ENCODE measurements at regions not wholly inside any gene's neighbourhood (a gene's known extent, or its start where the extent isn't known, plus 50 kb on each side); places are given as distances from the start of the nearest gene placed in this dataset.

DNA sequence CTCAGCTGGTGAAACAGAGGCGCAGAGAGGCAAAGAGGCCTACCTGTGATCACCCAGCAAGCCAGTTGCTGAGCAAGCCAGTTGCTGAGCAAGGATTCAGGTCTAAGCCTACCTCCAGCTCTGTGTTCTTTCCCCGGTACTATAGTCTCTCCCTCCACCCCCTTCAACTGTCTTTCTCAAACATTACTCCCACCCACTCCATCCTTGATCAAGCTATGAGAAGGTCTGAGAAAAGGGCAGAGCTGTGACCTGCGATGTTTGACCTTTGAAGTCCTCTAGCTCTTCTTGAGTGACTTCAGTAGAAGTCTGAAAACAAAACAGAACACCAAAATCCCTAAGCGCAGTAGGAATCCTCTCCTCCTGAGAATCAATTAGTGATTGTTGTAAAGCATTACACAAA, 665.2 kb upstream of the ID2 start:
- Mint-ChIP-seq H3K4me1 (ENCODE audit: low read depth, unreplicated experiment) (no peaks in the 10 kb centered on the region), H3K36me3 (ENCODE audit: unreplicated experiment) (peaks cover 5% of the 10 kb centered on the region), H3K27me3 (ENCODE audit: unreplicated experiment) (peaks cover 4% of the 10 kb centered on the region), H3K9me3 (ENCODE audit: unreplicated experiment) (peaks cover 2% of the 10 kb centered on the region), H3K4me3 (ENCODE audit: unreplicated experiment) (no peak overlapping the region), H3K27ac (ENCODE audit: unreplicated experiment) (no peak overlapping the region)
- no peak for DNase-seq
- TF ChIP-seq, protein P1, sequence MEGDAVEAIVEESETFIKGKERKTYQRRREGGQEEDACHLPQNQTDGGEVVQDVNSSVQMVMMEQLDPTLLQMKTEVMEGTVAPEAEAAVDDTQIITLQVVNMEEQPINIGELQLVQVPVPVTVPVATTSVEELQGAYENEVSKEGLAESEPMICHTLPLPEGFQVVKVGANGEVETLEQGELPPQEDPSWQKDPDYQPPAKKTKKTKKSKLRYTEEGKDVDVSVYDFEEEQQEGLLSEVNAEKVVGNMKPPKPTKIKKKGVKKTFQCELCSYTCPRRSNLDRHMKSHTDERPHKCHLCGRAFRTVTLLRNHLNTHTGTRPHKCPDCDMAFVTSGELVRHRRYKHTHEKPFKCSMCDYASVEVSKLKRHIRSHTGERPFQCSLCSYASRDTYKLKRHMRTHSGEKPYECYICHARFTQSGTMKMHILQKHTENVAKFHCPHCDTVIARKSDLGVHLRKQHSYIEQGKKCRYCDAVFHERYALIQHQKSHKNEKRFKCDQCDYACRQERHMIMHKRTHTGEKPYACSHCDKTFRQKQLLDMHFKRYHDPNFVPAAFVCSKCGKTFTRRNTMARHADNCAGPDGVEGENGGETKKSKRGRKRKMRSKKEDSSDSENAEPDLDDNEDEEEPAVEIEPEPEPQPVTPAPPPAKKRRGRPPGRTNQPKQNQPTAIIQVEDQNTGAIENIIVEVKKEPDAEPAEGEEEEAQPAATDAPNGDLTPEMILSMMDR (IDR thresholded peaks at IDR 0.05; ENCODE audit: partially characterized antibody, unreplicated experiment): no peak

DNA sequence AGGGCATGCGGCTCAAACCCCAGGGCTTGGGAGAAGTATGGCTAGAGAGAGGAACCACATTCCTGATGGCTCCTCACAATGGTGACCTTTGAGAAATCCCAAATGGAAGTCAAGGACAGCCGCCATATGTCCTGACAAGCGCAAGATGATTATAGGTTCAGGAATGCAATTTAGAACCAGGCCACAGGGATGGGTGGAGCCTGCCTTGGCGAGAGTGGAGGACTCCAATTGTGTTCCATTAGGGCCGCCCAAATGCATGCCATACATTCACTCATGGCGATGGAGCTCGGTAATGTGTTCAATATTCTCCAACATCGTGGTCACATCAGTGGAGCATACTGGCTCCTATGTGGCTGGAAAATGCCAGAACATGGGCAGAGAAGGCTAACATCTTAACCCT, 662.9 kb upstream of the ID2 start:
- H3K36me3 Mint-ChIP-seq (ENCODE audit: unreplicated experiment): peaks cover 5% of the 10 kb centered on the region

DNA sequence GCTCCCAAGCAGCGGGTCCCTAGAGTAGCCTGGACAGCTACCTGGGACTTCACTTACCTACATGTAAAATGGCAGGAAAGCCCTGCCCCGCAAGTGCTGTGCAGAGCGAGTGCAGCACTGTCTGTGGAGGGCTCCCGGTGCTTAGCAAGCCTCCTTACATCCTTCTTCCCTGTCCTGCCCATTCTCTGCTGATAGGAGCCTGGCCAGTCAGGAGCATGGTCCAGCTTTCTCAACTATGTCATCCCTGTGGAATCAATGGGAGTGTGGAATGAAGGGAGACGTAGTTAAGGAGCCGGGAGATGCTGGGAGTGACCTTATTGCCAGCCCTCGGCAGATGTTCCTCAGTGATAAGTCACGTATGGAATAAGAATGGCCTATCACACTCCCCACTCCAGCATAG, 661.9 kb upstream of the ID2 start:
- H3K4me3 Mint-ChIP-seq (ENCODE audit: unreplicated experiment): no peak overlapping the region
- no peak for DNase-seq
- peaks cover 5% of the 10 kb centered on the region for H3K36me3 Mint-ChIP-seq (ENCODE audit: unreplicated experiment)
- peaks cover 2% of the 10 kb centered on the region for H3K9me3 Mint-ChIP-seq (ENCODE audit: unreplicated experiment)
- H3K27ac Mint-ChIP-seq (ENCODE audit: unreplicated experiment): no peak overlapping the region
- H3K27me3 Mint-ChIP-seq (ENCODE audit: unreplicated experiment): peaks cover 4% of the 10 kb centered on the region
- no peaks in the 10 kb centered on the region for H3K4me1 Mint-ChIP-seq (ENCODE audit: low read depth, unreplicated experiment)
- TF ChIP-seq, protein P1 (IDR thresholded peaks at IDR 0.05; ENCODE audit: partially characterized antibody, unreplicated experiment): no peak

More for the DNA sequence above, 662.9 kb upstream of the ID2 start:
- no peak for DNase-seq
- no peaks in the 10 kb centered on the region for H3K9me3 Mint-ChIP-seq (ENCODE audit: unreplicated experiment)
- H3K4me1 Mint-ChIP-seq (ENCODE audit: low read depth, unreplicated experiment): no peaks in the 10 kb centered on the region
- H3K4me3 Mint-ChIP-seq (ENCODE audit: unreplicated experiment): no peak overlapping the region
- H3K27me3 Mint-ChIP-seq (ENCODE audit: unreplicated experiment): peaks cover 4% of the 10 kb centered on the region
- TF ChIP-seq, protein P1 (IDR thresholded peaks at IDR 0.05; ENCODE audit: partially characterized antibody, unreplicated experiment): no peak
- no peak overlapping the region for H3K27ac Mint-ChIP-seq (ENCODE audit: unreplicated experiment)

DNA sequence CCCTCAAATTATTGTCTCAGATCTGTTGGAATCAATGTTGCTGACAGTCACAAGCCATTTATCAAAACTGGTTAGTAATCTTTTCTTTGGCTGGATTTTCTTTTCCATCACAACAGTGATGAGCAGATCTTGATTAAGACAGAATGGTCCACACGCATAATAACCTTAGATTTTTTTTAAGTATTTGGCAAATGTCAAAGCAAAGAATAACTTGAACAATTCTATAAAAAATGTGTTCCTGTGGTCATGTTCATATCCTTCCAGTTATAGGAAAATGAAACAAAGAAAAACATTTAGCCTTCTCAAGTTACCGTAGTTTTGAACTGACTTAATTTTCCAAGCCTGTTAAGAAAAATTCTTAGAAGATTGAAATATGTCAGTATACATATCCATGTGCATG, 659.9 kb upstream of the ID2 start:
- Mint-ChIP-seq H3K4me3 (ENCODE audit: unreplicated experiment) (no peak overlapping the region), H3K36me3 (ENCODE audit: unreplicated experiment) (peaks cover 5% of the 10 kb centered on the region), H3K27me3 (ENCODE audit: unreplicated experiment) (peaks cover 10% of the 10 kb centered on the region), H3K4me1 (ENCODE audit: low read depth, unreplicated experiment) (no peaks in the 10 kb centered on the region), H3K9me3 (ENCODE audit: unreplicated experiment) (peaks cover 5% of the 10 kb centered on the region), H3K27ac (ENCODE audit: unreplicated experiment) (no peak overlapping the region)
- TF ChIP-seq, protein P1 (IDR thresholded peaks at IDR 0.05; ENCODE audit: partially characterized antibody, unreplicated experiment): no peak
- DNase-seq: no peak

DNA sequence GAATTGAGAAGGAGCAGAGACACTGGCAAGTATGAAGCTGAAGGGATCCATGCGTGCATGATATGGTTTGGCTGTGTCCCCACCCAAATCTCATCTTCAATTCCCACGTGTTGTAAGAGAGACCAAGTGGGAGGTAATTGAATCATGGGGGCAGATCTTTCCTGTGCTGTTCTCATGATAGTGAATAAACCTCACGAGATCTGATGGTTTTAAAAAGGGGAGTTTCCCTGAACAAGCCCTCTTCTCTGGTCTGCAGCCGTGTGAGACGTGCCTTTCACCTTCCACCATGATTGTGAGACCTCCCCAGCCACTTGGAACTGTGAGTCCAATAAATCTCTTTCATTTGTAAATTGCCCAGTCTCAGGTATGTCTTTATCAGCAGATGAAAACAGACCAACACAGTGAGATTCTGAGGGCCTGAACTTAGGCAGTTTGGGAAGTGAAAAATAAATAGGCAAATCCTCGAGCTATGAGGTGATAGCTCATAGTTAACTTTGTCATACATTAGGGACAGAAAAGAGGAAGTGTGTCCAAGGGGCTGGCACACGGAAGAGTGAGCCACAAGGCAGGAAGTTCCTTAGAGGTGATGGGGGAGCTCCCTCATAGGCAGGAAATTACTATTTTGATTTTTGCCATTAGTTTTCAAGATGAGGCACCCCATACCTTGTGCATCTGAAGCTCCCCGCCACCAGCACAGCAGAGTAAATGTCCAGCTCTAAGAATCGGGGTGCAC, 658.8 kb upstream of the ID2 start:
- H3K4me3 Mint-ChIP-seq (ENCODE audit: unreplicated experiment): no peak overlapping the region
- no peak overlapping the region for H3K27ac Mint-ChIP-seq (ENCODE audit: unreplicated experiment)
- H3K27me3 Mint-ChIP-seq (ENCODE audit: unreplicated experiment): peaks cover 13% of the 10 kb centered on the region
- no peak for DNase-seq
- TF ChIP-seq, protein P1 (IDR thresholded peaks at IDR 0.05; ENCODE audit: partially characterized antibody, unreplicated experiment): no peak
- peaks cover 7% of the 10 kb centered on the region for H3K9me3 Mint-ChIP-seq (ENCODE audit: unreplicated experiment)
- no peaks in the 10 kb centered on the region for H3K4me1 Mint-ChIP-seq (ENCODE audit: low read depth, unreplicated experiment)
- H3K36me3 Mint-ChIP-seq (ENCODE audit: unreplicated experiment): peaks cover 10% of the 10 kb centered on the region
